ENCODE measurements at regions not wholly inside any gene's neighbourhood (a gene's known extent, or its start where the extent isn't known, plus 50 kb on each side); places are given as distances from the start of the nearest gene placed in this dataset.

GRCh38 chr2:220309215-220309614, 681.8 kb downstream of the SLC4A3 start:
- no peak for TF ChIP-seq CTCF (IDR thresholded peaks at IDR 0.05; ENCODE audit: insufficient read depth, low read depth, low read length)
- no peak overlapping the region for H3K4me3 ChIP-seq (ENCODE audit: low read depth, low read length)
- no peak for DNase-seq (ENCODE audit: low read depth)

GRCh38 chr2:220310451-220310861, 683.0 kb downstream of the SLC4A3 start:
- DNase-seq (ENCODE audit: low read depth): no peak
- H3K4me3 ChIP-seq (ENCODE audit: low read depth, low read length): no peak overlapping the region
- TF ChIP-seq CTCF (IDR thresholded peaks at IDR 0.05; ENCODE audit: insufficient read depth, low read depth, low read length): no peak

- TF ChIP-seq CTCF (IDR thresholded peaks at IDR 0.05; ENCODE audit: insufficient read depth, low read depth, low read length): no peak
- peak; percentile 9 for DNase-seq (ENCODE audit: low read depth)
- H3K4me3 ChIP-seq (ENCODE audit: low read depth, low read length): no peak overlapping the region
Measured at GRCh38 chr2:220315098-220315823, 687.8 kb downstream of the SLC4A3 start.

GRCh38 chr2:220318037-220318436, 690.6 kb downstream of the SLC4A3 start:
- TF ChIP-seq CTCF (IDR thresholded peaks at IDR 0.05; ENCODE audit: insufficient read depth, low read depth, low read length): no peak
- DNase-seq (ENCODE audit: low read depth): no peak
- no peak overlapping the region for H3K4me3 ChIP-seq (ENCODE audit: low read depth, low read length)

GRCh38 chr2:220318508-220318907, 691.1 kb downstream of the SLC4A3 start:
- no peak for TF ChIP-seq CTCF (IDR thresholded peaks at IDR 0.05; ENCODE audit: insufficient read depth, low read depth, low read length)
- H3K4me3 ChIP-seq (ENCODE audit: low read depth, low read length): no peak overlapping the region
- DNase-seq (ENCODE audit: low read depth): no peak

GRCh38 chr2:220320326-220320725, 692.9 kb downstream of the SLC4A3 start:
- H3K4me3 ChIP-seq (ENCODE audit: low read depth, low read length): no peak overlapping the region
- DNase-seq (ENCODE audit: low read depth): peak; percentile 51
- TF ChIP-seq CTCF (IDR thresholded peaks at IDR 0.05; ENCODE audit: insufficient read depth, low read depth, low read length): no peak

GRCh38 chr2:220332886-220333285, 705.5 kb downstream of the SLC4A3 start:
- no peak overlapping the region for H3K4me3 ChIP-seq (ENCODE audit: low read depth, low read length)
- no peak for DNase-seq (ENCODE audit: low read depth)
- no peak for TF ChIP-seq CTCF (IDR thresholded peaks at IDR 0.05; ENCODE audit: insufficient read depth, low read depth, low read length)
